HG02759 (cell line): ENCODE measurements at regions not wholly inside any gene's neighbourhood (a gene's known extent, or its start where the extent isn't known, plus 50 kb on each side); places are given as distances from the start of the nearest gene placed in this dataset.

Experiments used
- ATAC-seq: cut with Tn5 transposase; IDR thresholded peaks from one replicate; pipeline ENCODE4 v1.9.1; 2021; ENCODE audit warnings: mild to moderate bottlenecking, moderate library complexity; ENCODE audit not compliant: unreplicated experiment

- ATAC-seq, result no peak
These were observed 64.7 kb upstream of the XCR1 start for GRCh38 chr3:46091741-46092701.

- ATAC-seq, result no peak
These were observed 63.8 kb upstream of the XCR1 start for GRCh38 chr3:46091046-46091445.

GRCh38 chr3:46090161-46090591 is 62.9 kb upstream of the XCR1 start:
- ATAC-seq, result peak; percentile 52

GRCh38 chr3:46089237-46090011 is 62.1 kb upstream of the XCR1 start:
- ATAC-seq, result peak; percentile 64

- ATAC-seq, result no peak
These were observed 60.6 kb upstream of the XCR1 start for GRCh38 chr3:46087871-46088270.

- no peak for ATAC-seq
These were observed 59.7 kb upstream of the XCR1 start for GRCh38 chr3:46086986-46087385.

- ATAC-seq, result no peak
These were observed 58.8 kb upstream of the XCR1 start for GRCh38 chr3:46086083-46086437.

- ATAC-seq, result no peak
These were observed 58.3 kb upstream of the XCR1 start for GRCh38 chr3:46085421-46086082.

- no peak for ATAC-seq
These were observed 56.7 kb upstream of the XCR1 start for GRCh38 chr3:46083956-46084355.

- ATAC-seq, result no peak
These were observed 55.6 kb upstream of the XCR1 start for GRCh38 chr3:46082849-46083248.

- ATAC-seq, result no peak
These were observed 54.7 kb upstream of the XCR1 start for GRCh38 chr3:46082021-46082420.

- no peak for ATAC-seq
These were observed 53.7 kb upstream of the XCR1 start for GRCh38 chr3:46080969-46081345.

GRCh38 chr3:46080124-46080968 is 53.1 kb upstream of the XCR1 start:
- ATAC-seq, result no peak

- peak; percentile 63 for ATAC-seq
These were observed 51.6 kb upstream of the XCR1 start for GRCh38 chr3:46078712-46079400.
